ENCODE measurements at regions not wholly inside any gene's neighbourhood (a gene's known extent, or its start where the extent isn't known, plus 50 kb on each side); places are given as distances from the start of the nearest gene placed in this dataset.

GRCh38 chr18:72058851-72059250, 485.3 kb downstream of the CBLN2 start:
- DNase-seq, result no peak

GRCh38 chr18:72056171-72056570, 488.0 kb downstream of the CBLN2 start:
- DNase-seq, result no peak

GRCh38 chr18:72041313-72042032, 502.7 kb downstream of the CBLN2 start:
- DNase-seq, result no peak

GRCh38 chr18:72013427-72013850, 530.7 kb downstream of the CBLN2 start:
- peak; percentile 51 for DNase-seq

GRCh38 chr18:71998547-71999097, 545.5 kb downstream of the CBLN2 start:
- no peak for DNase-seq

- no peak for DNase-seq
Measured at GRCh38 chr18:71995904-71996465, 548.2 kb downstream of the CBLN2 start.

GRCh38 chr18:71994273-71994672, 549.9 kb downstream of the CBLN2 start:
- DNase-seq, result no peak

GRCh38 chr18:71989616-71990015, 554.5 kb downstream of the CBLN2 start:
- no peak for DNase-seq

GRCh38 chr18:71986351-71987050, 557.6 kb downstream of the CBLN2 start:
- no peak for DNase-seq

GRCh38 chr18:71976744-71977143, 567.4 kb downstream of the CBLN2 start:
- no peak for DNase-seq

GRCh38 chr18:71966791-71967190, 577.4 kb downstream of the CBLN2 start:
- DNase-seq, result no peak

GRCh38 chr18:71958605-71959004, 585.5 kb downstream of the CBLN2 start:
- DNase-seq, result no peak

- no peak for DNase-seq
Measured at GRCh38 chr18:71951001-71951400, 593.1 kb downstream of the CBLN2 start.

GRCh38 chr18:71942433-71942832, 601.7 kb downstream of the CBLN2 start:
- DNase-seq, result no peak

GRCh38 chr18:71939483-71939882, 604.7 kb downstream of the CBLN2 start:
- DNase-seq, result no peak

- no peak for DNase-seq
Measured at GRCh38 chr18:71936744-71937143, 607.4 kb downstream of the CBLN2 start.

- DNase-seq, result no peak
Measured at GRCh38 chr18:71919211-71919610, 624.9 kb downstream of the CBLN2 start.

- DNase-seq, result no peak
Measured at GRCh38 chr18:71913641-71914040, 630.5 kb downstream of the CBLN2 start.

GRCh38 chr18:71902482-71902881, 641.7 kb downstream of the CBLN2 start:
- DNase-seq, result no peak

GRCh38 chr18:71899707-71900472, 644.3 kb downstream of the CBLN2 start:
- no peak for DNase-seq

GRCh38 chr18:71899183-71899582, 645.0 kb downstream of the CBLN2 start:
- DNase-seq, result no peak

- DNase-seq, result no peak
Measured at GRCh38 chr18:71887509-71887908, 656.6 kb downstream of the CBLN2 start.

GRCh38 chr18:71878226-71878625, 665.9 kb downstream of the CBLN2 start:
- DNase-seq, result no peak

Data from T1000 (cell line).